ENCODE measurements at regions not wholly inside any gene's neighbourhood (a gene's known extent, or its start where the extent isn't known, plus 50 kb on each side); places are given as distances from the start of the nearest gene placed in this dataset.

- TF ChIP-seq CTCF (IDR thresholded peaks at IDR 0.05) (no peak), POLR2AphosphoS5 (IDR thresholded peaks at IDR 0.05) (peak in 2 of 3 donors; percentile 13 to 55)
Measured at GRCh38 chr9:83154087-83154736, 91.3 kb upstream of the RASEF start.

Measured in stomach (tissue), 4 donors.